Liver (tissue), 8 donors: ENCODE measurements at regions not wholly inside any gene's neighbourhood (a gene's known extent, or its start where the extent isn't known, plus 50 kb on each side); places are given as distances from the start of the nearest gene placed in this dataset.
"Not testable (repeated sequence)": the region's sequence is repeated elsewhere in the genome, so short reads cannot be mapped to it uniquely, and the experiment has no call there.

ENCODE experiments used
- DNase-seq: peaks from one replicate; pipeline ENCODE4 v3.0.0-alpha.2; 2017; ENCODE audit warnings: low spot score
- H3K27ac ChIP-seq, 2 donors: one replicate each; pipeline ENCODE4 v1.7.0; 2013; ENCODE audit warnings: inconsistent platforms in 2 of 2, low read length in 2 of 2, control low read depth in 1 of 2, low read depth in 1 of 2, mild to moderate bottlenecking in 1 of 2
- H3K27me3 ChIP-seq, 4 donors: one replicate each; pipeline versions ENCODE4 v1.6.1 to v1.7.0; 2013; ENCODE audit warnings: low read length in 3 of 4, inconsistent platforms in 1 of 4, mild to moderate bottlenecking in 1 of 4, moderate library complexity in 1 of 4; ENCODE audit not compliant: control insufficient read depth in 4 of 4, insufficient read depth in 4 of 4
- H3K36me3 ChIP-seq, 4 donors: one replicate each; pipeline versions ENCODE4 v1.6.1 to v1.7.0; 2013; ENCODE audit warnings: low read length in 3 of 4, mild to moderate bottlenecking in 3 of 4, low read depth in 1 of 4, moderate library complexity in 1 of 4; ENCODE audit not compliant: control insufficient read depth in 4 of 4, insufficient read depth in 3 of 4
- H3K4me1 ChIP-seq, 4 donors: one replicate each; pipeline versions ENCODE4 v1.6.1 to v1.7.0; 2013; ENCODE audit warnings: low read length in 3 of 4, mild to moderate bottlenecking in 3 of 4, moderate library complexity in 1 of 4; ENCODE audit not compliant: control insufficient read depth in 4 of 4, insufficient read depth in 4 of 4
- H3K4me3 ChIP-seq, 3 donors: one replicate each; pipeline versions ENCODE4 v1.6.1 to v1.7.0; 2013; ENCODE audit warnings: low read length in 3 of 3, control low read depth in 1 of 3, low read depth in 1 of 3, mild to moderate bottlenecking in 1 of 3
- H3K9ac ChIP-seq, 2 donors: one replicate each; pipeline ENCODE4 v1.7.0; 2013; ENCODE audit warnings: low read length in 2 of 2, mild to moderate bottlenecking in 2 of 2, moderate library complexity in 2 of 2, control low read depth in 1 of 2, low read depth in 1 of 2
- H3K9me3 ChIP-seq, 4 donors: one replicate each; pipeline versions ENCODE4 v1.6.1 to v1.7.0; 2013; ENCODE audit warnings: low read length in 3 of 4; ENCODE audit not compliant: control insufficient read depth in 4 of 4
- FOXA2 ChIP-seq: IDR thresholded peaks from 2 replicates; pipeline ENCODE4 v1.6.1; 2016; ENCODE audit warnings: antibody characterized with exemption
- GABPA ChIP-seq, 2 donors: IDR thresholded peaks in 1 of 2; conservative IDR thresholded peaks in 1 of 2; 2 replicates each; pipeline ENCODE4 v1.6.1; 2016; ENCODE audit warnings: antibody characterized with exemption in 2 of 2, mild to moderate bottlenecking in 1 of 2, moderate library complexity in 1 of 2
- HNF4G ChIP-seq: IDR thresholded peaks from 2 replicates; pipeline ENCODE4 v1.6.1; 2016; ENCODE audit warnings: antibody characterized with exemption
- RAD21 ChIP-seq, 2 donors: IDR thresholded peaks; 2 replicates each; pipeline ENCODE4 v1.6.1; 2016; ENCODE audit warnings: antibody characterized with exemption in 2 of 2, mild to moderate bottlenecking in 2 of 2
- RXRA ChIP-seq, 2 donors: IDR thresholded peaks; 2 replicates each; pipeline ENCODE4 v1.6.1; 2017 to 2018; ENCODE audit warnings: antibody characterized with exemption in 2 of 2, mild to moderate bottlenecking in 1 of 2
- SP1 ChIP-seq: IDR thresholded peaks from 2 replicates; pipeline ENCODE4 v1.6.1; 2018; ENCODE audit warnings: antibody characterized with exemption, mild to moderate bottlenecking
- TAF1 ChIP-seq: conservative IDR thresholded peaks from 2 replicates; pipeline ENCODE4 v1.6.1; 2016; ENCODE audit warnings: antibody characterized with exemption, mild to moderate bottlenecking
- WGBS: extraction: QIAGEN DNeasy Blood & Tissue Kit; methylation state at CpG from one replicate; pipeline ENCODE4 v1.1.7; 2013; 5-methylcytosine and 5-hydroxymethylcytosine counted together
- TF ChIP-seq, protein P1 (sequence below): fragments of 150-350 bp; IDR thresholded peaks from 2 replicates; pipeline ENCODE4 v1.5.1; 2017; ENCODE audit warnings: improper control_type of control experiment, low read depth, low read length; ENCODE audit not compliant: missing input control
- TF ChIP-seq, protein P2 (sequence below): IDR thresholded peaks from 2 replicates; pipeline ENCODE4 v1.6.1; 2016; ENCODE audit warnings: antibody characterized with exemption
- TF ChIP-seq, protein P3 (sequence below): IDR thresholded peaks from 2 replicates; pipeline ENCODE4 v1.6.1; 2016; ENCODE audit warnings: antibody characterized with exemption, mild to moderate bottlenecking
- TF ChIP-seq, protein P4 (sequence below): IDR thresholded peaks from 2 replicates; pipeline ENCODE4 v1.6.1; 2016; ENCODE audit warnings: antibody characterized with exemption
- donor health status: healthy.
- donor health status: healthy.
- donor health status: healthy.
- donor health status: healthy.
- donor health status: healthy.

DNA sequence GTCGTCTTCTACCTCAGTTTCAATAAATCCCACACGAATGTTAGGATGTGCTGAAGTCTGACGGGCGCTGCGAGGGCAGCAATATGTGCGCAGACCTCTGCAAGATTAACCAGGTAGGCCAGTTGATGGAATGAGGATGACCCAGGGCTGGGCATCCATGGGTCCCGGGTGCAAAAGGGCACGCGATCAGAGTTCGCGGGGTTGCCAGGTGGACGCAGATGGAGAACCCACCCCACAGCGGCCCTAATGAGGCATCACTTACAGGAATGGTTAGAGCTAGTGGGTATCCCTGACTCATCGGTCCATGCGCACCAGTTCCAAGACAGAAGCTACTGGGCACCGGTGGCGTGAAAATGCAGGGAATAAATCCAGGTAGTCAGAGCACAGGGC is 2116.0 kb downstream of the TP53TG3F start (continued):
- TF ChIP-seq, protein P1, sequence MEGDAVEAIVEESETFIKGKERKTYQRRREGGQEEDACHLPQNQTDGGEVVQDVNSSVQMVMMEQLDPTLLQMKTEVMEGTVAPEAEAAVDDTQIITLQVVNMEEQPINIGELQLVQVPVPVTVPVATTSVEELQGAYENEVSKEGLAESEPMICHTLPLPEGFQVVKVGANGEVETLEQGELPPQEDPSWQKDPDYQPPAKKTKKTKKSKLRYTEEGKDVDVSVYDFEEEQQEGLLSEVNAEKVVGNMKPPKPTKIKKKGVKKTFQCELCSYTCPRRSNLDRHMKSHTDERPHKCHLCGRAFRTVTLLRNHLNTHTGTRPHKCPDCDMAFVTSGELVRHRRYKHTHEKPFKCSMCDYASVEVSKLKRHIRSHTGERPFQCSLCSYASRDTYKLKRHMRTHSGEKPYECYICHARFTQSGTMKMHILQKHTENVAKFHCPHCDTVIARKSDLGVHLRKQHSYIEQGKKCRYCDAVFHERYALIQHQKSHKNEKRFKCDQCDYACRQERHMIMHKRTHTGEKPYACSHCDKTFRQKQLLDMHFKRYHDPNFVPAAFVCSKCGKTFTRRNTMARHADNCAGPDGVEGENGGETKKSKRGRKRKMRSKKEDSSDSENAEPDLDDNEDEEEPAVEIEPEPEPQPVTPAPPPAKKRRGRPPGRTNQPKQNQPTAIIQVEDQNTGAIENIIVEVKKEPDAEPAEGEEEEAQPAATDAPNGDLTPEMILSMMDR = no peak
- no peak for TF ChIP-seq FOXA2
- no peak for TF ChIP-seq GABPA (IDR thresholded peaks at IDR 0.05 in 1 of 2, conservative IDR thresholded peaks at IDR 0.05 in 1 of 2)
- TF ChIP-seq, protein P2, sequence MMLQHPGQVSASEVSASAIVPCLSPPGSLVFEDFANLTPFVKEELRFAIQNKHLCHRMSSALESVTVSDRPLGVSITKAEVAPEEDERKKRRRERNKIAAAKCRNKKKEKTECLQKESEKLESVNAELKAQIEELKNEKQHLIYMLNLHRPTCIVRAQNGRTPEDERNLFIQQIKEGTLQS = no peak
- TF ChIP-seq HNF4G = no peak

DNA sequence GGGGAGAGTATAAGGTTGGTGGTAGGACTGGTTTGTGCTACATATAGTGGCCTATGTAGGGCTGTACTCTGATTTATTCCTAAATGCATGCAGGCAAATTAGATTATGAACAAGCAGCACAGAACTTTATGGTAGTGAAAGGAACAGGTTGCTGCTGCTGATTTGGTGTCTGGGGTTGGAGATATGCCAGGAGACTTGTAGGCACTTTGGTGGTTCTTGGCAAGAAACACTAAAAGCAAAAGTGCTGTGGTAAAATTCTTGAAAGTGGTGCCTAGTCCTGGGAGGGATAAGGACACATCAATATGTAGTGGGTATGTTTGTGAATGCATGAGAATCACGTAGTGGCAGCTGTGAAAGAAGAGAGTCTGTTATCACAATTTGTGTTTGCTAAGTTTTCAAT is 2126.0 kb downstream of the TP53TG3F start:
- 28% methylated on average over 1 of the region's 1 CpG for WGBS
- no peak overlapping the region for H3K4me3 ChIP-seq
- no peaks in the 10 kb centered on the region for H3K36me3 ChIP-seq
- TF ChIP-seq SP1 (no peak), GABPA (IDR thresholded peaks at IDR 0.05 in 1 of 2, conservative IDR thresholded peaks at IDR 0.05 in 1 of 2) (no peak), RXRA (IDR thresholded peaks at IDR 0.05) (no peak), HNF4G (no peak)
- TF ChIP-seq, protein P3, sequence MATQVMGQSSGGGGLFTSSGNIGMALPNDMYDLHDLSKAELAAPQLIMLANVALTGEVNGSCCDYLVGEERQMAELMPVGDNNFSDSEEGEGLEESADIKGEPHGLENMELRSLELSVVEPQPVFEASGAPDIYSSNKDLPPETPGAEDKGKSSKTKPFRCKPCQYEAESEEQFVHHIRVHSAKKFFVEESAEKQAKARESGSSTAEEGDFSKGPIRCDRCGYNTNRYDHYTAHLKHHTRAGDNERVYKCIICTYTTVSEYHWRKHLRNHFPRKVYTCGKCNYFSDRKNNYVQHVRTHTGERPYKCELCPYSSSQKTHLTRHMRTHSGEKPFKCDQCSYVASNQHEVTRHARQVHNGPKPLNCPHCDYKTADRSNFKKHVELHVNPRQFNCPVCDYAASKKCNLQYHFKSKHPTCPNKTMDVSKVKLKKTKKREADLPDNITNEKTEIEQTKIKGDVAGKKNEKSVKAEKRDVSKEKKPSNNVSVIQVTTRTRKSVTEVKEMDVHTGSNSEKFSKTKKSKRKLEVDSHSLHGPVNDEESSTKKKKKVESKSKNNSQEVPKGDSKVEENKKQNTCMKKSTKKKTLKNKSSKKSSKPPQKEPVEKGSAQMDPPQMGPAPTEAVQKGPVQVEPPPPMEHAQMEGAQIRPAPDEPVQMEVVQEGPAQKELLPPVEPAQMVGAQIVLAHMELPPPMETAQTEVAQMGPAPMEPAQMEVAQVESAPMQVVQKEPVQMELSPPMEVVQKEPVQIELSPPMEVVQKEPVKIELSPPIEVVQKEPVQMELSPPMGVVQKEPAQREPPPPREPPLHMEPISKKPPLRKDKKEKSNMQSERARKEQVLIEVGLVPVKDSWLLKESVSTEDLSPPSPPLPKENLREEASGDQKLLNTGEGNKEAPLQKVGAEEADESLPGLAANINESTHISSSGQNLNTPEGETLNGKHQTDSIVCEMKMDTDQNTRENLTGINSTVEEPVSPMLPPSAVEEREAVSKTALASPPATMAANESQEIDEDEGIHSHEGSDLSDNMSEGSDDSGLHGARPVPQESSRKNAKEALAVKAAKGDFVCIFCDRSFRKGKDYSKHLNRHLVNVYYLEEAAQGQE = no peak
- no peak overlapping the region for H3K9ac ChIP-seq
- H3K9me3 ChIP-seq = no peaks in the 10 kb centered on the region
- H3K27ac ChIP-seq = no peak overlapping the region
- no peaks in the 10 kb centered on the region for H3K27me3 ChIP-seq
- no peaks in the 10 kb centered on the region for H3K4me1 ChIP-seq
- DNase-seq = no peak

DNA sequence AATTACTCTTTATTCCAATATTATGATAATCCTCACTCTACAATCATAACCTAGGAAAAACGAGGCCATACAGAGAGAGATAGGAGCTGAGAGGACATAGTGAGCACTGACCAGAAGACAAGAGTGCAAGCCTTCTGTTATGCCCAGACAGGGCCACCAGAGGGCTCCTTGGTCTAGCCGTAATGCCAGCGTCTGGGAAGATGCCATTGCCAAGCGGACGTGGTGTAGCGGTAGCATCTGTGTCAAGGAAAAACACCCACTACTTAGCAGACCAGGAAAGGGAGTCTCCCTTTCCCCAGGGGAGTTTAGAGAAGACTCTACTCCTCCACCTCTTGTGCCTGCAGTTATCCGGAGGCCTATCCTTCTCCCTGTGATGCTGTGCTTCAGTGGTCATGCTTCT is 2131.5 kb downstream of the TP53TG3F start:
- H3K9ac ChIP-seq, H3K36me3 ChIP-seq, H3K4me1 ChIP-seq, H3K27ac ChIP-seq, H3K4me3 ChIP-seq, H3K27me3 ChIP-seq, H3K9me3 ChIP-seq, DNase-seq: not testable (repeated sequence)
- 62% methylated on average over 7 of the region's 7 CpGs for WGBS
- TF ChIP-seq RAD21 (IDR thresholded peaks at IDR 0.05) = peak; percentile 17 to 22

DNA sequence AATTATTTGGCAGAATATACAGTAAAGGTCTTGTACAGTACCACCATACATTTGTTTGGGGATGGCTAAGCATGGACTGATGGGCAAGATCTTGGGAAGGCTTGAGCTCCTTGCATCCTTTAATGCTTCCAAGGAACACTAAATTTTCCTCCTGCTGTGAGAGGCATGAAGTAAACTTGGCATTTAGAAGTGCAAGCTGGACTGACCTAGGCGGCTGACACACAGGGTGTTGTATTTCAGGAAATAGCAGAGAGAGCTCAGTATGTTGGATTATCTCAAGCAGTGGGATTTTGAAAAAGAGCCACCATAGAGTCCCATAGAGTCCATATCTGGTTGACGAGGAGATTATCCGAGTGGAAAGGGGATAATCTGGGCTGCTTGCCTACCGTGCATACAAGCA is 2137.1 kb downstream of the TP53TG3F start:
- no peaks in the 10 kb centered on the region for H3K4me1 ChIP-seq
- no peak overlapping the region for H3K9ac ChIP-seq
- DNase-seq = no peak
- H3K27ac ChIP-seq = no peak overlapping the region
- TF ChIP-seq, protein P3 = no peak
- TF ChIP-seq, protein P1 = no peak
- TF ChIP-seq TAF1 = no peak
- TF ChIP-seq, protein P4, sequence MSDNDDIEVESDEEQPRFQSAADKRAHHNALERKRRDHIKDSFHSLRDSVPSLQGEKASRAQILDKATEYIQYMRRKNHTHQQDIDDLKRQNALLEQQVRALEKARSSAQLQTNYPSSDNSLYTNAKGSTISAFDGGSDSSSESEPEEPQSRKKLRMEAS = no peak
- H3K4me3 ChIP-seq = no peak overlapping the region
- 82% methylated on average over 4 of the region's 4 CpGs for WGBS
- H3K9me3 ChIP-seq = peaks cover 0 to 4% (median 1%) of the 10 kb centered on the region in 4 donors
- H3K27me3 ChIP-seq = no peaks in the 10 kb centered on the region
- H3K36me3 ChIP-seq = no peaks in the 10 kb centered on the region
